GM12872 (cell line): ENCODE measurements at regions not wholly inside any gene's neighbourhood (a gene's known extent, or its start where the extent isn't known, plus 50 kb on each side); places are given as distances from the start of the nearest gene placed in this dataset.

Experiments used
- TF ChIP-seq, protein P1 (sequence below): IDR thresholded peaks from 3 replicates; pipeline ENCODE4 v1.5.1; 2011; ENCODE audit warnings: low read depth, mild to moderate bottlenecking, low read length, moderate library complexity; ENCODE audit not compliant: insufficient read depth

DNA sequence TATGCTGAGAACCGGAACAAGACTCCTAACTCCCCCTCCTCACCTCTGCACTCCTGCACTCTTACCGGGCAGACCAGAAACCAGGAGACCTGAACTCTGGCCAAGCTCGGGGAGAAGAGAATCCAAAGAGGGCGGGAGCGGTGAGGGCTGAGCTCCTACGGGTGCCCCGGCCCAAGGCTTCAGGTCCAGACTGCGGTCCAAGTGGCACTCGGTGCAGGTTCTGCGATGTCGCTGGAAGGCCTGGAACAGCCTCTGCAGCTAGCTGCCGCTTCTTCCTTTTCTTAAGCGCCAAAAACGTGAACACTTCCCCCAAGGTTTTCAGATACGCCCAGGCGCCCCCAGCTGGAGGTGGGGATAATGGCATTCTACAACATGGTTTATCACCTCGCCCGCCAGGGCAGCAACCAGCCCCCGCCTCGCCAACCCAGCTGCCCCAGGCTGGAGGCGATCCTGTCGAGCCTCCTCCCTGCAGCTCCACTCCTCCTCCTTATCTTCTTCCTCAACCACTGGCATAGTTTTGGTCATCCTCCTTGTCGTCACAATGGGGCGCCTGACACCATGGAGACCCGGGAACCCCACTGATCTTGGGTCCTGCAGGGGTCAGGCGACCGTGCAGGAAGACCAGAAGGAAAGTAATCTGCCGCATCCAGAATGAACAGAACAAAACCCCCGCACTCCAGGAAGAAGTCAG is 1735.9 kb downstream of the TP53TG3F start:
- TF ChIP-seq, protein P1, sequence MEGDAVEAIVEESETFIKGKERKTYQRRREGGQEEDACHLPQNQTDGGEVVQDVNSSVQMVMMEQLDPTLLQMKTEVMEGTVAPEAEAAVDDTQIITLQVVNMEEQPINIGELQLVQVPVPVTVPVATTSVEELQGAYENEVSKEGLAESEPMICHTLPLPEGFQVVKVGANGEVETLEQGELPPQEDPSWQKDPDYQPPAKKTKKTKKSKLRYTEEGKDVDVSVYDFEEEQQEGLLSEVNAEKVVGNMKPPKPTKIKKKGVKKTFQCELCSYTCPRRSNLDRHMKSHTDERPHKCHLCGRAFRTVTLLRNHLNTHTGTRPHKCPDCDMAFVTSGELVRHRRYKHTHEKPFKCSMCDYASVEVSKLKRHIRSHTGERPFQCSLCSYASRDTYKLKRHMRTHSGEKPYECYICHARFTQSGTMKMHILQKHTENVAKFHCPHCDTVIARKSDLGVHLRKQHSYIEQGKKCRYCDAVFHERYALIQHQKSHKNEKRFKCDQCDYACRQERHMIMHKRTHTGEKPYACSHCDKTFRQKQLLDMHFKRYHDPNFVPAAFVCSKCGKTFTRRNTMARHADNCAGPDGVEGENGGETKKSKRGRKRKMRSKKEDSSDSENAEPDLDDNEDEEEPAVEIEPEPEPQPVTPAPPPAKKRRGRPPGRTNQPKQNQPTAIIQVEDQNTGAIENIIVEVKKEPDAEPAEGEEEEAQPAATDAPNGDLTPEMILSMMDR: no peak

DNA sequence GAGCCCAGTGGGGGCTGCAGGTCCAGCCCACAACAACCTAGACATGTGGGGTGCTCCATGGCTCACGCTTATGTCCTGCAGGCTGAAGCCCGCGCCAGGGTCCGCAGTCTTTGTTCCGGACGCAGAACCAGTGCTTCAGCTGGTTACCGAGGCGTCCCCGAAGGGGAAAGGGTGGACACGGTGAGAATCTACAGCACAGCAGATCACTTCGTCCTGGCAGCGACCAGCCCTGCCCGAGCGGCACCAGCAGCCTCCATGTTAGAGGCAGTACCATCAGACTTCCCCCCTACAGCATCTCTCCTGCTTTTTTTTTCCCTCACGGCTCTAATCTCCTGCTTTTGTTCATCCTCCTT is 1736.4 kb downstream of the TP53TG3F start:
- TF ChIP-seq, protein P1: no peak

DNA sequence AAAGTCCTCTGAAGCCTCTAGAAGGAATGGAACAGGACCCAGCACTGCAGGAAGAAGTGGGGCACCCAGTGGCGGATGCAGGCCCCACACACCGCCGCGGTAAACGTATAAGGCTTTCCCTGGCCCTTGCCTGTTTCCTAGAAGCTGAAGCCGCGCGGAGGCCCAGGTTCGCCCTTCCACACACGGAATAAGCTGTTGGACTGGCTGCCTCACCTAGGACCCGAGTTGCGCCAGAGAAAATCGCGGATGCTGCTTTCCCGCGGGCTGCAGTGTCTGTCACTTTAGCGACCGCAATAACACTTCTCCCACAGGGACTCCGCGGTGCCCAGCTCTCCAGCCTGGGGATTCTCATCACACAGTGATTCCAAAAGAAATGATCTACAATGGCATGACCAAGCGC is 1736.9 kb downstream of the TP53TG3F start:
- TF ChIP-seq, protein P1: no peak

DNA sequence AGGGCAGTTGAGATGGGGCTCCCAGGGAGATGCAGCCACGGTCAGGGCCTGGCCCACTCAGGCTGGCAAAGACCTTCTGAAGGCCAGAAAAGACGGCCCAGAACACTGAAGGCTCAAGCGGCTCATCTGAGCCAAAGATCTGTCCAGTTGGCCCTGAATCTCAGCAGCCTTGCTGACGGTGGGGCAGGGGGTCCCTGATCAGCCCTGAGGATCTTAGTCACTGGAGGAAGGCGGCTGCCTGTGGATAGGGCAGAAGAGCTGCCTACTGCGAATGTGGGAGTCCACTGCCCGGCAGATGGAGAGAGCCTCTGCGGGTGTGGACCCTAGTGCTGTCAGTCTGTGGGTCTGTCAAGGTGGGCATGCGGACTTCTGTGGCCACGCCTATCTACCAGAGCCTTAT is 1738.2 kb downstream of the TP53TG3F start:
- TF ChIP-seq, protein P1: no peak

DNA sequence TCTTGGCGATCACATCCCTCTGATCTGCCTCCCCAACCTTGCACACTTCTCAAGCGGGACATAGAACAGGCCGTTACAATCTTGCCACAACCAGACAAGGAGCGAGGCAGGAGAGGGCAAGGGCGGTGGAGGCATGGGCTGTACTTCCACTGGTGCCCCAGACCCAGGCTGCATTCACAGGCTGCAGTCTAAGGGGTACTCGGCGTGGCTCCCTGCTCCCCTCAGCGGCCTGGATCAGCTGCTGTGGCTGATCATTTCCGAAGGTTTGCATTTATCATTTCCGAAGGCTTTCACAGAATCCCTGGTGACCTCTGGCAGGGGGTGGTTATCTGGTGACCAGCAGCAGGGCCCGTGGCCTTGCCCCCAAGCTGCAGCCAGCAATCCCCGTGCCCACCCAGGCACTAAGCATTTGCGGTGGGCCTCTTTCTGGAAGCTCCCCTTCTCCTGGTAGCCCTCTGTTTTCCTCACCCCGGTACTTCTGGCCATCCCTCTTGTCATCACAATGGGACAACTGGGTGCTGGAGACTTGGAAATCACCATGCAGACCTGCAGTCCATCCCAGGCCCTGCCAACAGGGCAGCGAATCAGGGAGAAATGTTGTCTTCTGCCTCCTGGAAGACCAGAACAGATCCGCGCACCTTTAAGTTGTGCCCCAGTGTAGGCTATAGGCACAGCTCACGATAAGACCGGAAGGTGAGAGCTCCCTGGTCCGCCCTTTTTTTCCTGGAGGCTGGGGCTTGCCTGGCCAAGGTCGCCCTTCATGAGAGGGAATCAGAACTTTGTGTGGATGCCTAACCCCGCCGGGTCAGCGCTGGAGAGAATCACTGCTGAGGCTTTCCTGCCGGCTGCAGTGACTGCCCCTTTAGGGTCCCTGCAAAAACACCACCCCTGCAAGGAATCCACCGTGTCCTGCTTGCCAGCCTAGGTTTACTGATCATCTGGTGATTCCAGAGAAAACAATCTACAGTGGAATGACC is 1739.1 kb downstream of the TP53TG3F start:
- TF ChIP-seq, protein P1: no peak

DNA sequence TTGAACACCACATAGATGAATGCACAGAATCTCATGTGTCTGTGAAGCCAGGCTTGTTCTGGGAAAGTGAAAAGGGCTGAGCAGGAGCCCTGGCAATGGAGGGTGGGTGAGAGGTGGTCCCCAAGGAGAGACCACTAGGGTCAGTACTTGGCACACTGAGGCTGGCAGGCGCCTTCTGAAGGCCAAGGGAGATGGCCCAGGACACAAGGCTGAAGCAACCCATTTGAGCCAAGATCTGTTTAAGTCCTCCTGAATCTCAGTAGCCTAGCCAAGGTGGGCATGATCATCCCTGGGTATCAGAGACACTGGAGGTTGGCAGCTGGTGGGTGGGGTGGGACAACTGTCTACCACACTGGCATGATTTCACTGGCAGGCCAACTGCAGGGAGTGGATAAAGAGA is 1741.2 kb downstream of the TP53TG3F start:
- TF ChIP-seq, protein P1: no peak

DNA sequence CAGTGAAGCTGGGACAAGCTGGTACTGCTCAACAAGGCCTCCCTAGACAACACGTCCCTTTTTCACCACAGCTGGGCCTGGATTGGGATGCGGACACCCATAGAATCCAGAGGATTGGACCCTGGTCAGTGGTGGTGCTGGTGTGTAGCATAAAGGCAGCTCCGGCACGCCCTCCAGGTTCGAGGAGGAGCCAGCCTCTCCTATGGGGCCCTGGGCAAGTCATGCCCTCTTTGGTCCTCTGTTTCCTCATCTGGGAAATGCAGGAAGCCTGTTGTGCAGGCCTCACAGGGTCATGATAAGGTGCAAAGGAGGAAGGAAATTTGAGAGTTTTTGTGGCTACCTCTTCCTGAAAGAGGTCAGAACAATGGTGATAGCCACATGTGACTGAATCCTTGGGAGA is 1741.7 kb downstream of the TP53TG3F start:
- TF ChIP-seq, protein P1: no peak
